ENCODE measurements at regions not wholly inside any gene's neighbourhood (a gene's known extent, or its start where the extent isn't known, plus 50 kb on each side); places are given as distances from the start of the nearest gene placed in this dataset.
"Not testable (repeated sequence)": the region's sequence is repeated elsewhere in the genome, so short reads cannot be mapped to it uniquely, and the experiment has no call there.

- DNase-seq: no peak
These were observed 232.8 kb upstream of the RASGEF1B start for GRCh38 chr4:81704461-81704860.

- no peak for DNase-seq
These were observed 228.5 kb upstream of the RASGEF1B start for GRCh38 chr4:81700189-81700588.

GRCh38 chr4:81698538-81699296 is 227.0 kb upstream of the RASGEF1B start:
- DNase-seq: no peak

- DNase-seq: peak; percentile 62 to 64
These were observed 222.6 kb upstream of the RASGEF1B start for GRCh38 chr4:81694176-81694913.

GRCh38 chr4:81690871-81691270 is 219.2 kb upstream of the RASGEF1B start:
- no peak for DNase-seq

- DNase-seq: peak in 1 of 2 donors; percentile 9
These were observed 216.4 kb upstream of the RASGEF1B start for GRCh38 chr4:81688085-81688484.

GRCh38 chr4:81687471-81687870 is 215.8 kb upstream of the RASGEF1B start:
- peak; percentile 54 to 76 for DNase-seq

- no peak for DNase-seq
These were observed 213.4 kb upstream of the RASGEF1B start for GRCh38 chr4:81685104-81685503.

GRCh38 chr4:81684352-81684751 is 212.6 kb upstream of the RASGEF1B start:
- no peak for DNase-seq

GRCh38 chr4:81682492-81682891 is 210.8 kb upstream of the RASGEF1B start:
- no peak for DNase-seq

GRCh38 chr4:81679315-81679714 is 207.6 kb upstream of the RASGEF1B start:
- no peak for DNase-seq

GRCh38 chr4:81678801-81679200 is 207.1 kb upstream of the RASGEF1B start:
- no peak for DNase-seq

GRCh38 chr4:81676537-81676936 is 204.8 kb upstream of the RASGEF1B start:
- DNase-seq: no peak

- DNase-seq: no peak
These were observed 204.2 kb upstream of the RASGEF1B start for GRCh38 chr4:81675791-81676393.

- DNase-seq: no peak
These were observed 202.3 kb upstream of the RASGEF1B start for GRCh38 chr4:81673961-81674360.

- DNase-seq: not testable (repeated sequence)
These were observed 196.6 kb upstream of the RASGEF1B start for GRCh38 chr4:81668328-81668727.

GRCh38 chr4:81667539-81667938 is 195.8 kb upstream of the RASGEF1B start:
- no peak for DNase-seq

- DNase-seq: peak; percentile 20 to 46
These were observed 194.8 kb upstream of the RASGEF1B start for GRCh38 chr4:81666491-81666890.

- no peak for DNase-seq
These were observed 193.9 kb upstream of the RASGEF1B start for GRCh38 chr4:81665649-81666048.

- no peak for DNase-seq
These were observed 193.3 kb upstream of the RASGEF1B start for GRCh38 chr4:81665045-81665444.

- no peak for DNase-seq
These were observed 192.4 kb upstream of the RASGEF1B start for GRCh38 chr4:81664079-81664478.

GRCh38 chr4:81663368-81663767 is 191.7 kb upstream of the RASGEF1B start:
- DNase-seq: no peak

GRCh38 chr4:81659051-81659450 is 187.3 kb upstream of the RASGEF1B start:
- DNase-seq: no peak

- no peak for DNase-seq
These were observed 180.4 kb upstream of the RASGEF1B start for GRCh38 chr4:81652069-81652478.

All from inflammatory macrophage treated with lipopolysaccharide for 1 hour (primary cell).